Putamen (tissue), 1 donor: ENCODE measurements at regions not wholly inside any gene's neighbourhood (a gene's known extent, or its start where the extent isn't known, plus 50 kb on each side); places are given as distances from the start of the nearest gene placed in this dataset.
"Not testable (repeated sequence)": the region's sequence is repeated elsewhere in the genome, so short reads cannot be mapped to it uniquely, and the experiment has no call there.

Experiments
- DNase-seq: peaks from one replicate; pipeline ENCODE4 v3.0.0-alpha.2; 2016; ENCODE audit warnings: low spot score

DNA sequence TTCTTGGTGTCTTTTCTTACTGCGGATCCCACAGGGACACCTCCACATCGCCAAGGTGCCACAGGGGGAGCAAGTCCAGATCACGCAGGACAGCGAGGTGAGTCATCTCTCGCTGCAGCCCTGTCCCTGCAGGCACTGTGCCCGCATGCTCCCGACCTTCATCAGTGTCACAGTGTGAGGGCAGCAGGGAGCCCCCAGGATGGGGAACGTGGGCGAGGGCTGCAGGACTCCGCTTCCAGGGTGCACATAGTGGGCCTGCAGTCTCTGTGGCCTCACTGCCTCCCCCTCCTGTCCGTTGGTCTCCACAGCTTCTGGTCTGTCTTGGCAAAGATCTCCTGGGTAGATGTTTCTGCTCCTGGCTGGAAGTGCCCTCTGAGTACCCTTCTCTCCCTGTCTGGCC, 78.0 kb downstream of the NPIPB11 start:
- DNase-seq = not testable (repeated sequence)

DNA sequence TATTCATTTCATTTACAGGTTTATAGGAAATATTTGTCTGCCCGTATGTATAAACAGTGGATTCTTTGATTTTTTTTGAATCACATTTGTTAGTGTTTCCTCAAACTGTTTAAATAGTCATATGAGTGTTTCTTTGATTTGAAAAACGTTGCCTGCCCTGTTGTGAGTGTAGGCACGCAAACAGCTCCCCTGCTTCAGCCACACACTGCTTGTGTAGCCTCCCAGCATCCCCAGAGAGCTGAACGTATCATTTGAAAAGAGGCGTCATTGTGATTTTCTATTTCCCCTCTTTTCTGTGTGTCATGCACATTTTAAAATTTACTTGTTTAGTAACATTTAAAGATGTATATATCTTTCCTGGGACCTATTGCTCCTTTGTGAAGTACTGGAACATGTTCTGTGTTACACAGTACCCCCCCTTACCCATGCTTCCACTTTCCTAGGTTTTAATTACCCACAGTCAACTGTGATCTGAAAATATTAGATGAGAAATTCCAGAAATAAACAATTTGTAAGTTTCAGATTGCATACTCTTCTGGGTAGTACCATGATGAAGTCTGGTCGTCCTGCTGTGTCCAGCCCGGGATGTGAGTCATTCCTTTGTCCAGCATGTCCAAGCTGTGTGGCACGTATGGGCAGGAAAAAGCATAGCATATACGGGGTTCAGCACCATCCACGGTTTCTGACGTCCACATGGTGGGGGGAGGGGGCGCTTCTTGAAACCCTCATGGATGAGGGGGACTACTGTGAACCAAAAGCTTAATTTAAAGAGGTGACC, 78.7 kb downstream of the NPIPB11 start:
- not testable (repeated sequence) for DNase-seq

DNA sequence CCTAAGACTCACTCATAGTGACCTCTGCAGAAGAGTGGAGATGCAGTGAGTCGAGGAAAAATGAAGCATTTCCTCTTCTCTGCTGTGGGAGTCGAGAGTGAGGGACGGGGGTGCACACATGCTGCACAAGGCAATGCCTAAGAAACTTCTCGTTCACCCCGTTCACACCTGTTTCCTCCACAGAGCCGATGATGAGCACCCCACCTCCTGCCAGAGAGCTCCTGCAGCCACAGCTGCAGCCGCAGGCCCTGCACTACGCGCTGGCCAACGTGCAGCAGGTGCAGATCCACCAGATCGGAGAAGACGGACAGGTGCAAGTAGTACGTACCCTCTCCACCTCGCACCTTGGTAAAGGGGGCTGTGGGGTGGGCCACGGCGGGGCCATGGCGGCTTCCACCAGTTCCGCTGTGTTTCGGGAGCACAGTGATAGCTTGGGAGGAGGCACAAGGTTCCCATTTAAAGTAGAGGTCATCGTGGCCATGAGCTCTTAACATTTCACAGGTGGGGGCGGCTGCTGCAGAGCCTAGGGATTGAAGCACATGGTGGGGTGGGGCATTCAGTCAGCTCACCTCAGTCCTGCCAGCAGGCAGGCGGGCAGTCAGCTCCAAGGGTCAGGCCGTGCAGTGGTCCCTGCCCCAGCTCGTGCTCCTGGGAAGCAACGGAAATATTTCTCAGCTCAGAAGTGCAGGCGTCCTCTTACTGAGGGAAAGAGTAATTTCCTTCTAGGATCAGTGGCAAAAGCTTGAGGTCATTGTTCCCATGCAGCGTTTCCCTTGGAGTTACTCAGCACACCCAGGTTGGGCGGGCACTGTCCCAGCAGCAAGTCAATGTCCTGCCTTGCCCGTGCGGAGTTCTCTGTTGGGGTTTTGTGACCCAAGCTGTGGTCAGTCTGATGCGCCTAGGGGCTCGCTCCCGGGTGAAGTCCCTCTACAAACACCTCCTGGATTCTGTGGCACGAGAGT, 80.1 kb downstream of the NPIPB11 start:
- DNase-seq = not testable (repeated sequence)

DNA sequence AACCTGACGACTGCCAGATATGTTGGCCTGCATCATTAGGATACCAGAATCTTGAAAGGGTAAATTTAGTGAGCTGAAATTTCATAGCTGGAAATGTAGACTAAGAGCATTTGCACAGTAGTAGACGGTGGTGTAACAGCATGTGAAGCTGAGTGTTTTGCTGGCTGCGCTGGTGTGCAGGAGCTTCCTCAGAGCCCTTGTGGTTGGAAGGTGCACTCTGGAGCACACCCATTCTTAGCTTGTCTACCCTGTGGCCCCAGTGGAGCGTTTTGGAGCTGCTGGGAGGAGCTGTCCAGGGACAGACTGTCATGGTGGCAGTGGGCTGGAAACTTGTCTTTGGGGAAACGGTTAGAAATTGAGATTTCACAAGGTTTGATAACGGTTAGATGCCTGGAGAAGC, 82.8 kb downstream of the NPIPB11 start:
- DNase-seq = not testable (repeated sequence)

DNA sequence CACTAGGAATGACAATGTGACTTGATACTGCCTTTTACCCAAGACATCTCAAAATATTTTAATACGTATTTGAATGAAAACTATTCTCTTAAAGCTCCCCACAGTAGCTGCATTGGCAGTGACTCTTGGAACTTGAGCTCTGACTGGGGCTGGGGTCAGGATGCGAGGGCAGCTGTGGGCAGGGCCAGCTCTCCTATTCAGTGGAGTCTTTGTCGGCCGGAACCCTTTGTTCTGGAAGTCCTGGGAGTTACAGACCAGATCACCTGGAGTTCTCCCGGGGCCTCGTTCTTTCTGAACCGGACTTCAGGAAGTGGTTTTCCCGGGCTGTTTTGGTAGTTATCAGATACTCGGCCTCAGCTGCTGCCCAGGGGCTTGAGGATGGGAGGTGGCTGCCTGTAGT, 84.9 kb downstream of the NPIPB11 start:
- no peak for DNase-seq

DNA sequence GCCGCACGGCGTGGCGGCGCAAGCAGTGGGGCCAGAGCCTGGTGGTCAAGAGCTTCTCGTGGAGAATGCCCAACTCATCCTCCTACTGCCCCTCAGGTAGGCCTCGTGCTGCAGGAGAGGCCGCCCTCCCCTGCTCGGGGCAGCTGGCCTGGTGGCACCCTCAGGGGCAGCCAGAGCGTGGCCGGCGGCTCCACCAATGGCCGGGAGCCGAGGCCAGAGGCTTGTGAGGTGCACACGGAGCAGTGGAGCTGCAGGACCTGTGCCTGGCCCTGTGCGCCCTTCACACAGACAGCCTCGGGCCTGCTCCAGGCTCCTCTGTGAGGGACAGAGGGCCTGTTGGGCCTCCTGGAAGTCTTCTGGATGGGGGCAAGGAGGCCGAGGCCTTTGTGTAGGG, 85.5 kb downstream of the NPIPB11 start:
- no peak for DNase-seq

DNA sequence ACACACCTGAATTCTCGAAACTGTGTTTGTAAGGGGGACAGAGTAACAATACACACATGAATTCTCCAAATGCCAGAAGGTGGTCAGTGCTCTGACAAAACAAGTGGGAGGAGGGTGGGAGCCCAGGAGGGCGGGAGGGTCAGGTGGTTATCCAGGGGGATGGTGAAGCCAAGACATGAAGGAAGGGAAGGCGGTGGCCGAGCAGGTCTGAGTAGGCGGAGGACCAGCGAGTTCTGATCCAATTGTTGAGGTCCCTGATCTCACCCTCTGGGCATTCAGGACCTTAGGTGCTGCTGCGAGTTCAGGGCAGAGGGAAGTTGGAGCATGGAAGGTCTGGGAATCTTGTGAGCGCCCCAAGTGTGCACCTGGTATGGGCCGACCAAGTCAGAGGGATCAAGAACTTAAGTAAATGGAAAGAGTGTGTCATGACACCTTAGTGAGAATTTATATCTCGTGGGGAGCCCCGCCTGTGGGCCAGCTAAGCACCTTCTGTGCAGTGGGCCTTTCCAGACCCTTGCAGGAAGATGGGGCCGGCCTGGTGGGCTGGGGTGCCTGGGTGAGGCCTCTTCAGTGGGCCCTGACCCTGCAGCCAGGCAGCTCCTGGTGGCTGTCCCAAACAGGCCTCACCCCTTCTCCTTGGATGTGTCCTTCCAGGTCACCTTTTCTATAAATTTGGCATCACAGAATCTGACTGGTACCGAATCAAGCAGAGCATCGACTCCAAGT, 86.1 kb downstream of the NPIPB11 start:
- no peak for DNase-seq

DNA sequence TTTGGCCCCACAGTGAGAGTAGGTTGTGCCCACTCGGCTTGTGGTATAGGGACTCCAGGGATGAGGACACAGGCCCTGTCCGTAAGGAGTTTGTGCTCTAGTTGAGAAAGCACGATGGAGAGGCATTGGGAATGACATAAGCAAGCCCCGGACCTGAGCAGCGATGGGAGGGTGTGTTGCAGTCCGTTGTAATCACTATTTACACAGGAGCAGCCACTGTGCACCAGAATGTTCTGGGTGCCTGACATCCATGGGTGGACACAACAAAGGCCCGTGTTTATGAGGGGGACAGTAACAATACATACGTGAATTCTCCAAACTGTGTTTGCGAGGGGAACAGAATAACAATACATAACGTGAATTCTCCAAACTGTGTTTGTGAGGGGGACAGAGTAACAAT, 86.8 kb downstream of the NPIPB11 start:
- no peak for DNase-seq

DNA sequence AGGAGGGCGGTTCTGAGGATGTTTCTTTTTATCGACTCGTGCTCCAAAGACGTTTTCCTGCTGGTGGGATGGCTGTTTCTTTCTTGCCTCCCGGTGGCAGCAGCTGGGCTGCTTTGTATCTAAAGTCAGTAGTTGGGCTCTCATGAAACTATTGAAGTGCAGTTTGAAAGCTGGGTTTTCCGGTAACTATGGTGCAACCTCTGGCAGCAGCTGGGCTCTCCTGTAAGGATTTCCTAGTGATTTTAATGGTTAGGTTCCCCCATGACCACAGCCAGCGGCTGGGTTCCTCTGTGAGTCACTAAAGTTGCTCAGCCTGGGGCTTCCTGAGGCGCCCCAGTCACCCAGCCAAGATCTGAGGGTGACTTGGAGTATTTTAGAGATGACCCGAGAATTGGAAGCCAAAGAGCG, 87.9 kb downstream of the NPIPB11 start:
- DNase-seq = not testable (repeated sequence)

DNA sequence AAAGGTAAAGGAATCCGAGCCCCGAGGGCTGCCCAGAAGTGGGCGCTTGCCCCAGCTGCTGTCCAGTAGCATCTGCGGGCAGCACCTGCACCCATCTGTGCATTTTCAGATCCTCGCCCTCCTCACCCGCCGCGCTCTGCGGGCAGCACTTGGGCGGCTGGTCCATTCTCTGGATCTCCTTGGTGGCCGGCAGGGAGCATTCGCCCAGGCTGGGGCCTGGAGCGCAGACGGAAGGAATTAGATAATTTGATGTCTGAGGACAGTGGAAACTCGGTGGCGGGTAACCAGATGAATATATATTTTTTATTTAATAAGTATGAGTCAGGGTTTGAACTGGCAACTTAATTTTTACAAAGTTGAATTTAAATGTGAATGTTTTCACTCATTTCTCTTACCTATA, 88.5 kb downstream of the NPIPB11 start:
- DNase-seq = no peak

DNA sequence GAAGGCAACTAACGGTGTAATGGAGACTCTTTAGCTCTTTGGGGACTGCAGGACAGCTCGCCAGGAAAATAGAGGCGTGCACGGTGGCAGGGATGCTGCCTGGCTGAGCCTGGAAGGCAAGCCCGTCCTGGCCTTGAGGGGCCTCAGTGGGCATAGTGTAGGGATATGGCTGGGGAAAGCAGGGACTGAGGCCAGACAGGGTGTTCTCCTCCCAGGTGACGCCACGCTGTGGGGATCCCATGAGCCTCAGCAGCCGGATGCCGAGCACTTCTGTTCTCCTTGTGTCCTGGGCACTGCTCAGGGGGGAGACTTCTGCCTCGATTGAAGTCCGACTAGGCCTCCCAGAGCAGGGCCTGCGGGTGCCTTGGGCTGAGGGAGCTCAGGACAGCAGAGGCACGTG, 89.2 kb downstream of the NPIPB11 start:
- no peak for DNase-seq

DNA sequence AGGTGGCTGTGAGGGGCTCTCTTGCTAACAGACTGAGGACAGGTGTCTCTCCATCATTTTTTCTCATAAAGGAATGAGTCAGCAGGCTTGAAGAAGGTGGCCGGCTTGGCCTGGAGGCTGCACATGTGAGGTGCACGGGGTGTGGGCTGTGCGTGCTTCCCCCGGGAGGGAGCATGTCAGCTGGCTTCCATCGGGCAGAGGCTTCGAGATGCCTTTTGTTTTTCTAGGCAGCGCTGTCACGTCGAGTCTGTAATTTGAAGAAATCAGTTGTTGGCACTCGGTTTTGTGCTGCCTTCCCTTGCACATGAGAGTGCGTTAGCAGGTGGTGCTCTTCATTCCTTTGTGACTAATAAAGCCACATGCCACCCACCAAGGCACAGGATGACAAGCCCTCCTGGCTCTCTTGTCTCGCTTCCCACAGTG, 89.7 kb downstream of the NPIPB11 start:
- DNase-seq = no peak

DNA sequence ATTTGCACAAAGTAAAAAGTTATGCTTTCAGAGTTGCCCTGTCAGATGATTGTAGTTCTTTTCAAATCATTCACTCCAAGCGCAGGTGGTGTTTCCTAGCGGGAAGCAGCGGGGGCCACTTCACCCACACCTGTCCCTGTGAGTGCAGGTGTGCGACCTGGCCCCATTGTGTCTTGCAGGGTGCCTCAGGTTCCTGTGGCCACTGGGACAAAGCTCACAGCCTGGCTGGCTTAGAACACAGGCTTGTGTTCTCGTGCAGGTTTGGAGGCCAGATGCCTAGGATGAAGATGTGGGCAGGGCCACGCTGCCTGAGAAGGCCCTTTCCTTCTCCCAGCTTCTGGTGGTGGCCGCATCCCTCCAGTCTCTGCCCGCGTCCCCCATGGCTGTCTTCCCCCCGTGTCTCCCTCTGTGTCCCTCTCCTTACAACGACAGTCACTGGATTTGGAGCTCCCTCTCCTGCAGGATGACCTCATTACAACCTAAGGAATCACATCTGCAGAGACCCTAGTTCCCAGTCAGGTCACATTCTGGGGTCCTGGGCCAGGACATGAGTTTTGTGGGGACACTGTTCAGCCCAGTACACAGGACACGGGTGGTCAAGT, 90.5 kb downstream of the NPIPB11 start:
- DNase-seq = no peak

DNA sequence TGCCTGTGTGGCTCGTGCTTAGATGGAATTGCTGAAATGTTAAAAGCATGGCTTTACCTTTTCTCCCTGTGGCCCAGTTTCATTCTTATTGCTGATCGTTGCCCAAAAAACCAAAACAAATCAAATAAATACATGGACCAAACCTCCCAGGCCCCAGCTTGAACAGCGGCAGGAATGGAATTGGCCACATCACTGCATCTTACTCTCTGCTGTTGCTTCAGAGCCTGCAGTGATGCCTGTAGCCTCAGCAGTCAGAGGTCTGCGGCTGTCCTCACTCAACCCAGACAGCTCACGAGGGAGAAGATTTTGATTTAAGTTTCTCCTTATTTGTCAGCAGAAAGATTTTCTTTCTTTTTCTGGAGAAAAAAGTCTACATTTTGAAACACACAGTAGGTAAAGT, 91.5 kb downstream of the NPIPB11 start:
- no peak for DNase-seq

DNA sequence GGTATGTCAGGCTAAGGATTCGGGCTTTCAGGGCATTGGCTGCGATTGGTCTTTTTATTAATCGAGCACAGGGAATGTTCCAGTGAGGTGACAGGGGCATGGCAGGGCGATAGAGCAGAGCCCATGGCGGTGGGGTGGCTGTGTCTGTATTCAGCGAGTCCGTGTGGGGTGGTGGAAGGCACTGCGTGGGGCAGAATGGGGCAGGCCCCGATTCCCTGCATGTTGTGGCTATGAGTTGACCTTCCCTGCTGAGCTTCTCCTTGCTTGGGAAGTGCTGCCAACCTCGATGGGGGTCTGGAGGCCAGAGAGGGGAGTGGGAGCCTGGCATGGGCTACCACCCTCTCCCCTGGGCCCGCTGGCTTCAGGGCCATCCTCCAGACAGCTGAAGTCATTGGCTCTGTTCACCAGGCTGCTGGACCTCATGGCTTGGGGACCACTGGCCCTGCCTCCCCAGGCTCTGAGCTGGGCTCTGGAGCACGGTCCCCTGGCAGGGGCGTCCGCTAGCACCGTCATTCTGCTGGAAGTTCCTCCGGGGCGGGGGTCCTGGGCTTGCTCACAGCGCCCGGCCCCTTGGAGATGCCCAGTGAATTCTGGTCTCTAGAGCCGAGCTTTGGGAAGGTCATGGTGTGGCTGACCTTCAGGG, 92.1 kb downstream of the NPIPB11 start:
- no peak for DNase-seq

DNA sequence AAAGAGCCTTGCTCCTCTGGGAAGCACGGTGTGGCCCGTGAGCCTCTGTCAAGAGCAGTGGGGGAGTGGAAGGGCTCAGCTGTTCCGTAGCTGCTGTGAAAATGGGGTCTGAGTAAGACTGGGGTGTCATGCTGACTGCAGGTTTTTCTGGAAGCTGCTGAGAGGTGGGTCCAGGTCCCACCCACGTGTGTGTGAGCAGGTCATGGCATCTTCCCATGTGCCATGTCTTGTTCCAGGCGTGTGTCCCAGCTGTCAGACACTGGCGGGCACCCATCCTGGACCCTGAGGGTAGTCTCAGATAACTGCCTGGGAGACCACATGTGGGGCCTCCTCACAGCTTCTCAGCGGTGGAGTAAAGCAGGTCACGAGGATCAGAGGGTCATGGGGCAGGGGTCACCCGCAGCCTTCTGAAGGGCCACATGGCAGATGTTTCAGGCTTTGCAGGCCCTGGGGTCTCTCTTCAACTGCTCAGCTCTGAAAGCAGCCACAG, 92.9 kb downstream of the NPIPB11 start:
- no peak for DNase-seq

DNA sequence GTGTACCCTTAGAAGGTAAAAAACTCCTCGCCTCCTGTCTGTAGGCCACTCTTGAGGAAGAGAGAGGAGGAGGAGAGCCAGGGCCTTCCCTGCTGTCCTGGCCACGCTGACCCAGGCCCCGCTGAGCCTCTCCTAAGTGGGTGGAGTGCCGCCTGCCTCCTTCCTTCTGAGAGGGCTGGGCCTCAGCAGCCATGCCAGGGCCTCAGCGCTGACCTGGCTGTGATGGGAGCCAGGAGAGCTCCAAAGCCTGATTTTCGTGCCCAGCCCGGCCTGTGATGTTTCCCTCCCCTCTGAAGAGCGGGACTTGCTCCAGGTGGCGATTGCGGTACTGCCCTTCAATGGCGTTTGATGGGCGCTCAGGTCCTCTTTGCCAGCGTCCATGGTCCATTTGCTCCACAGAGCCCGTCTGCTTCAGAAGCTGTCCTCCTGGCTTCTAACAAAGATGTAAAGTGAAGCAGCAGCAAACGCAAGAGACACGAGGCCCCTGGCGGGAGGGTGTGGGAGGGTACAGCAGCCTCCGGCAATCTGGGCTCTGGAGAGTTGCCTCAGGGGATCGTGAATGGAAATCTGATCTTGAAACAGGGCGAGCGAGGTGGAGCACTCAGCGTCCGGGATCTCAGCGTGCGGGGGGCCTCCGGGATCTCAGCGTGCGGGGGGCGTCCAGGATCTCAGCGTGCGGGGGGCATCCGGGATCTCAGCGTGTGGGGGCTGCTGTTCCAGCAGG, 93.5 kb downstream of the NPIPB11 start:
- no peak for DNase-seq

DNA sequence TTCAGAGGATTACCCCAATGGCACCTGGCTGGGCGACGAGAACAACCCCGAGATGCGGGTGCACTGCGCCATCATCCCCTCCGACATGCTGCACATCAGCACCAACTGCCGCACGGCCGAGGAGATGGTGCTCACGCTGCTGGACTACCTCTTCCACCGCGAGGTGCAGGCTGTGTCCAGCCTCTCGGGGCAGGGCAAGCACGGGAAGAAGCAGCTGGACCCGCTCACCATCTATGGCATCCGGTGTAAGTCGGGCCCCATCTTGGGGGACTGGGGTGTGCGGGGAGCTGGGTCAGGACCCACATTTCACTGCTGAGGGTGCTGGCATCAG, 94.2 kb downstream of the NPIPB11 start:
- DNase-seq = not testable (repeated sequence)

DNA sequence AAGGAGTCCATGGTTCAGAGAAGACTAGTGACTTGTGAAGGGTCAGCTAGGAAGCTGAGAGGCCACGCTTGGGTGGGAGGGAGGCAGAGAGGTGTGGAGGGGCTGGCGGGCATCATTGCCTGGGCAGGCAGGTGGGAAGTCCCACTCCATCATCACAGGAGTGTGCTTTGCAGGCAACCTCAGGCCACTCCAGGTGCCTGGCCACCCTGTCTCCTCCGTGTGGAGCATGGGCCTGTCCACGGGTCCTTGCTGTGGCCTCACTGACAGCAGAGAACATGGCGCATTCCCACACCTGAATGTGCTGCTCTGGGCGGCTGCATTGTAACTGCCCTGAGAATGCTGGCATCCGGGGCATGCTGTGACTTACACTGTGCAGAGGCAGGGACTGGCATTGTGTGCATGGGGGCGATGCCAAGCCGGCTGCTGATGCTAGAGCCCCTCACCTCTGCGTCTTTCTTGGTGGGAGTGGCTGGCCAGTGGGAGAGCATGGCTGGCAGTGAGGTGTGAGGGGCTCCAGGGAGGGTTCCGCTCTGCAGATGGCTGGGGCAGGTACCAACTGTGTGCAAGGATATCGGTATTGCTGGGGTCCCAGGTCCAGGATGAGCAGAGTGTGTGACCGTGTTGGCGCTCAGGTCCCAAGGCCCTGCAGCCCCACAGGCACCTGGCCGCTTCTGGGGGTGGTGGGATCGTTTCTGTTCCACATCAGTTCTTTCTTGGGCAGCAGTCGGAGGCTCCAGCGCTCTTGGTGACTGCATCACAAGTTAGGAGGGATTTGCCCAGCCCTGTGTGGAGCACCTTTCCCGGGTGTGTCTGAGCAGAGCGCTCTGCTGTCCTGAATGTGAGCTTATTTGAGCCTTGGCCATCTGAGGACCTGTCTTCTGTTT, 94.8 kb downstream of the NPIPB11 start:
- no peak for DNase-seq

DNA sequence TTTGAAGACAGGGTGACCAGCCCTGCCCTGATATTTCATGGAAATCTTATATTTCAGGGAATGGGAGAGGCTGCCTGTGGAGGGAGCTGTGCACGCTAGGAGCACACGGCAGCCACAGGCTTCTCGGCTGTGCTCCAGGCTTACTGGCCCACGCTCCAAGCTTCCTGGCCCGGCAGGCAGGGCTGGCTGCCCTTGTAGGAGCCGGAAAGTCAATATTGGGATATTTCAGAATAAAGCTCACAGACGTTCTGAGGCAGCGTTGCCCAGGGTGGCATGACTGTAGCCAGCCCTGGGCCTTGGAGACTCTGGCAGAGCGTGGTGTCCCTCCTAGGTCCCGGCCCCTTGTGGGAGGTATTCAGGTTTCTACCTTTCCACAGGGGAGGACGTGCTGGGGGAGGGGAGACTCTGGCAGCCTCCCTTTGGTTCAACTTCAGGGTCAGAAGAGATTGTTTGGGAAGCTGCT, 95.6 kb downstream of the NPIPB11 start:
- no peak for DNase-seq
